KMS-11 (cell line): ENCODE measurements at regions not wholly inside any gene's neighbourhood (a gene's known extent, or its start where the extent isn't known, plus 50 kb on each side); places are given as distances from the start of the nearest gene placed in this dataset.

ENCODE experiments used
- H2AFZ ChIP-seq: fragments of 200-600 bp; sonication (generic); 2 replicates; pipeline ENCODE4 v1.6.1; 2016; ENCODE audit warnings: antibody characterized with exemption, mixed run types, low read depth
- H3K27ac ChIP-seq: fragments of 200-600 bp; sonication (generic); 2 replicates; pipeline ENCODE4 v1.6.1; 2016; ENCODE audit warnings: mild to moderate bottlenecking, mixed run types
- H3K27me3 ChIP-seq: fragments of 200-600 bp; sonication (generic); 2 replicates; pipeline ENCODE4 v1.6.1; 2017; ENCODE audit warnings: mild to moderate bottlenecking, low read depth, mixed run types, moderate library complexity; ENCODE audit not compliant: insufficient read depth
- H3K36me3 ChIP-seq: fragments of 200-600 bp; sonication (generic); 2 replicates; pipeline ENCODE4 v1.6.1; 2017; ENCODE audit warnings: mild to moderate bottlenecking, mixed run types; ENCODE audit not compliant: insufficient read depth
- H3K4me1 ChIP-seq: fragments of 200-600 bp; sonication (generic); 2 replicates; pipeline ENCODE4 v1.6.1; 2016; ENCODE audit warnings: mild to moderate bottlenecking, low read depth, mixed run types; ENCODE audit not compliant: poor library complexity, severe bottlenecking
- H3K4me2 ChIP-seq: fragments of 200-600 bp; sonication (generic); 2 replicates; pipeline ENCODE4 v1.7.0; 2016; ENCODE audit warnings: mild to moderate bottlenecking, mixed run types
- H3K4me3 ChIP-seq: fragments of 200-600 bp; sonication (generic); IDR thresholded peaks from 2 replicates; pipeline ENCODE4 v1.6.1; 2017; ENCODE audit warnings: low read depth, low read length, mixed read lengths; ENCODE audit not compliant: insufficient read depth
- H3K79me2 ChIP-seq: fragments of 200-600 bp; sonication (generic); 2 replicates; pipeline ENCODE4 v1.6.1; 2016; ENCODE audit warnings: low read depth, mixed run types; ENCODE audit not compliant: insufficient read depth
- H3K9ac ChIP-seq: fragments of 200-600 bp; sonication (generic); 2 replicates; pipeline ENCODE4 v1.6.1; 2016; ENCODE audit warnings: mild to moderate bottlenecking, mixed run types
- H4K20me1 ChIP-seq: fragments of 200-600 bp; sonication (generic); 2 replicates; pipeline ENCODE4 v1.6.1; 2016; ENCODE audit warnings: mild to moderate bottlenecking, mixed run types; ENCODE audit not compliant: insufficient read depth
- TF ChIP-seq, protein P1 (sequence below): fragments of 200-600 bp; sonication (generic); conservative IDR thresholded peaks from 2 replicates; pipeline ENCODE4 v1.6.1; 2017; ENCODE audit warnings: low read depth, mild to moderate bottlenecking, antibody characterized with exemption, low read length, moderate library complexity, mixed read lengths

DNA sequence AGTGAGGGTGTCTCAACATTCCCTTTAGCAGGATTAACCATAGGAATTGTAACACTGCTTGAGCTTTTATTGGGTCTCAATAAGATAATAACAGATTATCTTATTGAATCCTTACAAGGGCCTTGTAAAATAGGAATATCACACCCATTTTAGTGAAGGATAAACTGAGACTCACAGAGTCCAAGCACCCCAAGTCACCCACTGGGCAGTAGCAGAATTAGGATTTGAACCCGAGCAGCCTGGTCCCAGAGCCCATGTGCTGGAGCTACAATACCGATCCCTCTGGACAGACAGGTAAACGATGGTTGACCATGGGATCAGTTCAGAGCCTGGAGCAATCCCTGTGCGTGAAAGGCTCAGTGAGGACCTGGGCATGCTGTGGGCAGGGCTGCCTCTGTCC, 56.3 kb upstream of the MRPS22 start:
- no peaks in the 10 kb centered on the region for H3K27me3 ChIP-seq
- H3K4me1 ChIP-seq: no peaks in the 10 kb centered on the region
- H3K4me2 ChIP-seq: no peak overlapping the region
- no peak overlapping the region for H3K4me3 ChIP-seq
- no peaks in the 10 kb centered on the region for H3K36me3 ChIP-seq
- no peak overlapping the region for H3K27ac ChIP-seq
- H3K79me2 ChIP-seq: no peaks in the 10 kb centered on the region
- no peak overlapping the region for H2AFZ ChIP-seq
- TF ChIP-seq, protein P1, sequence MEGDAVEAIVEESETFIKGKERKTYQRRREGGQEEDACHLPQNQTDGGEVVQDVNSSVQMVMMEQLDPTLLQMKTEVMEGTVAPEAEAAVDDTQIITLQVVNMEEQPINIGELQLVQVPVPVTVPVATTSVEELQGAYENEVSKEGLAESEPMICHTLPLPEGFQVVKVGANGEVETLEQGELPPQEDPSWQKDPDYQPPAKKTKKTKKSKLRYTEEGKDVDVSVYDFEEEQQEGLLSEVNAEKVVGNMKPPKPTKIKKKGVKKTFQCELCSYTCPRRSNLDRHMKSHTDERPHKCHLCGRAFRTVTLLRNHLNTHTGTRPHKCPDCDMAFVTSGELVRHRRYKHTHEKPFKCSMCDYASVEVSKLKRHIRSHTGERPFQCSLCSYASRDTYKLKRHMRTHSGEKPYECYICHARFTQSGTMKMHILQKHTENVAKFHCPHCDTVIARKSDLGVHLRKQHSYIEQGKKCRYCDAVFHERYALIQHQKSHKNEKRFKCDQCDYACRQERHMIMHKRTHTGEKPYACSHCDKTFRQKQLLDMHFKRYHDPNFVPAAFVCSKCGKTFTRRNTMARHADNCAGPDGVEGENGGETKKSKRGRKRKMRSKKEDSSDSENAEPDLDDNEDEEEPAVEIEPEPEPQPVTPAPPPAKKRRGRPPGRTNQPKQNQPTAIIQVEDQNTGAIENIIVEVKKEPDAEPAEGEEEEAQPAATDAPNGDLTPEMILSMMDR: no peak
- no peak overlapping the region for H3K9ac ChIP-seq
- no peaks in the 10 kb centered on the region for H4K20me1 ChIP-seq

DNA sequence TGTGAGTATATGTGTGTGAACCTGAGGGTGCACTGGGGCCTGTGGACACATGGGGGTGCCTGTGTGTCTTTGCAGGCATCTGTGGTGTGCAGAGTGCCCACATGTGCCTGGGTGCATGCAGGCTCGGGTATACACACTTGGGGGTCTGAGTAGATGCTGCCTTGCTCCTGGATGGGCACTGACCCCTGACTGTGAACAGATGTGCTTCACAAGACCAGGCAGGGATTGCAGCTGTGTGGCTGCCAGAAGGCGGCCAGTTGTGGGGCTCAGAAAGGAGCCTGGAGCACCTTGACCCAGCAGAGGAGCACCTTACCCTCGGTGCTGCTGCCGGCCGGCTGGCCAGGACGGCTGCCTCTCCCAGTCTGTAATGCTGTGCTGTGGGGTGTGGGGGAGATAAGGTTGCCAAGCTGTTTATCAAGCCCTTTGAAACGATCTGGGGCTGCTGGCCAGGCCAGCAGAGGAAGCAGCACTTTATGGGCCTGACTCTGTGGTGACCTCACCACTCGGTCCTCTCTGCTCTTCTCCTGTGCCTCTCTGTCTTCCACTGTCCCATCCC, 55.5 kb upstream of the MRPS22 start:
- H3K79me2 ChIP-seq: no peaks in the 10 kb centered on the region
- no peaks in the 10 kb centered on the region for H4K20me1 ChIP-seq
- no peaks in the 10 kb centered on the region for H3K4me1 ChIP-seq
- no peaks in the 10 kb centered on the region for H3K27me3 ChIP-seq
- TF ChIP-seq, protein P1: no peak
- H3K4me3 ChIP-seq: no peak overlapping the region
- H3K4me2 ChIP-seq: no peak overlapping the region
- H3K27ac ChIP-seq: no peak overlapping the region
- H3K9ac ChIP-seq: no peak overlapping the region
- H2AFZ ChIP-seq: no peak overlapping the region
- no peaks in the 10 kb centered on the region for H3K36me3 ChIP-seq

DNA sequence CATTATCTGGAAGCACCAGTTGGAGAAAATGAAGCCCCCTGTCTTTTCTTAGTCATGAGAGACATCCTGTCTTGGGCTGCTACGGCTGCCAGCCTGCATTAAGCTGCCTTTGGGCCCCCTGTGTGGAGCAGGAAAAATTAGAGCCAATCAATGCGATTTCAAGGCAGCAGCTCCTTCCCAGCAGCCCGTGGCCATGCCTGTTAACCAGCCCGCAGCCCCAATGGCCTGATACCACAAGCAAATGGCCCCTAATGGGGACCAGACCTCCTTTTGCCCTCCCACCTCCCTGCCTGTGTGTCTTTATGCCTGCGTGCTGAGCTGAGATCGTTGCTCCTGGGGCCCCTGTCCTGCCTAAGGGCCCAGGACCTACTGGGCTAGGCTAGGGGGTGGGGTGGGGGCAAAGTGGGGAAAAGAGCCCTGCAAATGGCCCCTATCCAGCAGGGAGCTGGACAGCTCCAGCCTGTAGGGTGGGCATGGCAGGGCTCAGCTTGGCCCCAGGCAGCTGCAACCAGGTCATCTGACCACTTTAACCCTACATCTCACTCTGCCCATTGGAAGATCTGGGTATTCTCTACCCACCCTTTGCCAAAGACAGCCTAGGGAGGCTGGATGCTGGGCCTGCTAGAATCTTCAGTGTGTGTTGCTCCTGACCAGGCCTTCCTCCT, 53.8 kb upstream of the MRPS22 start:
- Histone ChIP-seq H4K20me1 (no peaks in the 10 kb centered on the region), H3K79me2 (no peaks in the 10 kb centered on the region), H3K27ac (no peak overlapping the region), H3K4me2 (no peak overlapping the region), H3K36me3 (no peaks in the 10 kb centered on the region), H2AFZ (no peak overlapping the region), H3K4me3 (no peak overlapping the region), H3K4me1 (no peaks in the 10 kb centered on the region), H3K9ac (no peak overlapping the region), H3K27me3 (no peaks in the 10 kb centered on the region)
- TF ChIP-seq, protein P1: no peak

GRCh38 chr3:139291276-139292051, 52.4 kb upstream of the MRPS22 start:
- Histone ChIP-seq H3K27ac (no peak overlapping the region), H3K4me2 (no peak overlapping the region)

More at GRCh38 chr3:139291276-139292051, 52.4 kb upstream of the MRPS22 start:
- Histone ChIP-seq H3K36me3 (no peaks in the 10 kb centered on the region), H3K27me3 (no peaks in the 10 kb centered on the region), H3K4me1 (no peaks in the 10 kb centered on the region), H4K20me1 (no peaks in the 10 kb centered on the region), H3K79me2 (no peaks in the 10 kb centered on the region), H2AFZ (no peak overlapping the region), H3K9ac (no peak overlapping the region), H3K4me3 (no peak overlapping the region)
- TF ChIP-seq, protein P1: no peak
